K562 (cell line): ENCODE measurements at regions not wholly inside any gene's neighbourhood (a gene's known extent, or its start where the extent isn't known, plus 50 kb on each side); places are given as distances from the start of the nearest gene placed in this dataset.

ENCODE experiments used
- ATAC-seq: fragments of 200-7000 bp; cut with Tn5 transposase; 3 replicates; pipeline ENCODE4 v1.9.1; 2020; ENCODE audit warnings: moderate library complexity
- BruUV-seq: library from RNA; stranded (reverse); fragments of 400-500 nt; replicated peaks from 2 replicates; lab custom pipeline; 2021; lab: Mats Ljungman, UMichigan
- CTCF ChIA-PET: fragments of 300-600 bp; formaldehyde crosslinking; extraction: SDS; loops from one replicate; lab custom pipeline; 2021; ENCODE audit warnings: low intra/inter-chr PET ratio; lab: Yijun Ruan, JAX
- POLR2A ChIA-PET: fragments of 300-600, 350-650 bp; sonication (Branson Sonifier 250); formaldehyde crosslinking; extraction: SDS; loops from one replicate; lab custom pipeline; 2021; ENCODE audit warnings: antibody characterized with exemption, inconsistent platforms; lab: Yijun Ruan, JAX
- DNase-seq, 4 experiments: peaks; one replicate each; pipeline versions ENCODE4 v3.0.0 to v3.0.0-alpha.2; 2011 to 2018; ENCODE audit warnings: low spot score in 3 of 4, mixed read lengths in 3 of 4; ENCODE audit errors: extremely low read depth in 1 of 4
- FAIRE-seq: peaks from 2 replicates; lab custom pipeline; 2011; peaks lifted over from hg19 to GRCh38; lab: Jason Lieb, UNC
- H2AFZ ChIP-seq: 2 replicates; pipeline ENCODE4 v1.6.0; 2011; ENCODE audit warnings: low read depth, low read length, control low read depth, inconsistent platforms
- H3K27ac ChIP-seq: fragments of 200-600 bp; 3 replicates; pipeline ENCODE4 v1.8.0; 2011; ENCODE audit warnings: low read depth, mild to moderate bottlenecking, control low read depth, inconsistent platforms, low read length, moderate library complexity, mixed read lengths; ENCODE audit errors: extremely low read depth
- H3K27me3 ChIP-seq, 2 experiments: fragments of 300-600 bp in 1 of 2; 2 replicates in 1 of 2; 3 replicates in 1 of 2; pipeline versions ENCODE4 v1.6.0 to v1.8.0; 2011; ENCODE audit warnings: inconsistent platforms in 2 of 2, low read length in 2 of 2, mild to moderate bottlenecking in 1 of 2, mixed read lengths in 1 of 2, moderate library complexity in 1 of 2; ENCODE audit not compliant: control insufficient read depth in 2 of 2, insufficient read depth in 2 of 2
- H3K36me3 ChIP-seq: fragments of 300-600 bp; 3 replicates; pipeline ENCODE4 v1.8.0; 2011; ENCODE audit warnings: mild to moderate bottlenecking, low read length, inconsistent platforms; ENCODE audit not compliant: control insufficient read depth, insufficient read depth
- H3K4me1 ChIP-seq, 2 experiments: fragments of 200-600 bp in 1 of 2; replicated peaks in 1 of 2; 2 replicates in 1 of 2; 3 replicates in 1 of 2; pipeline versions ENCODE4 v1.5.1 to v1.8.0; 2011; ENCODE audit warnings: inconsistent platforms in 2 of 2, low read length in 2 of 2, mild to moderate bottlenecking in 1 of 2, mixed read lengths in 1 of 2, moderate library complexity in 1 of 2; ENCODE audit not compliant: control insufficient read depth in 2 of 2, insufficient read depth in 2 of 2
- H3K4me2 ChIP-seq: 2 replicates; pipeline ENCODE4 v1.6.1; 2011; ENCODE audit warnings: low read length, control low read depth, inconsistent platforms, mixed read lengths; ENCODE audit not compliant: insufficient read depth
- H3K4me3 ChIP-seq: fragments of 200-600 bp; sonication (generic), shearing (Covaris generic); 2 replicates; pipeline ENCODE4 v1.5.1; 2016; ENCODE audit warnings: control low read depth, inconsistent platforms
- H3K79me2 ChIP-seq: fragments of 200-600 bp; 3 replicates; pipeline ENCODE4 v1.8.0; 2011; ENCODE audit warnings: low read length, inconsistent platforms; ENCODE audit not compliant: control insufficient read depth, insufficient read depth
- H3K9ac ChIP-seq, 2 experiments: 2 replicates each; pipeline versions ENCODE4 v1.6.0 to v1.6.1; 2011; ENCODE audit warnings: low read depth in 2 of 2, low read length in 2 of 2, control low read depth in 1 of 2, inconsistent platforms in 1 of 2, mild to moderate bottlenecking in 1 of 2, mixed read lengths in 1 of 2; ENCODE audit not compliant: insufficient read depth in 1 of 2
- H3K9me1 ChIP-seq: one replicate; pipeline ENCODE4 v1.6.0; 2011; ENCODE audit warnings: inconsistent platforms, mild to moderate bottlenecking, low read length, moderate library complexity; ENCODE audit not compliant: control insufficient read depth, insufficient read depth
- H3K9me3 ChIP-seq: replicated peaks from 2 replicates; pipeline ENCODE4 v1.5.1; 2011; ENCODE audit warnings: low read depth, low read length, inconsistent platforms; ENCODE audit not compliant: control insufficient read depth, insufficient read depth
- H4K20me1 ChIP-seq: replicated peaks from 2 replicates; pipeline ENCODE4 v1.6.1; 2011; ENCODE audit warnings: low read length, inconsistent platforms, mixed read lengths; ENCODE audit not compliant: control insufficient read depth, insufficient read depth
- BHLHE40 ChIP-seq: IDR thresholded peaks from 2 replicates; pipeline ENCODE4 v1.6.1; 2011; ENCODE audit warnings: low read length, improper control_type of control experiment
- ZBTB9 ChIP-seq: fragments of 450-650 bp; formaldehyde crosslinking; IDR thresholded peaks from 2 replicates; pipeline ENCODE4 v1.4.0; 2020; ENCODE audit warnings: mild to moderate bottlenecking, moderate library complexity
- WGBS: fragments of 100-300 bp; shearing (Covaris generic); methylation state at CpG from one replicate; pipeline ENCODE4 v1.1.6; 2016; ENCODE audit warnings: low coverage, mixed read lengths; ENCODE audit not compliant: insufficient coverage; ENCODE audit errors: missing lambda C conversion rate; 5-methylcytosine and 5-hydroxymethylcytosine counted together
- in situ Hi-C: fragments of 300-500 bp; cut with MboI; formaldehyde crosslinking; loops from 4 replicates; pipeline ENCODE4 v1.15.0; 2018; ENCODE audit warnings: inconsistent platforms, mixed read lengths
- intact Hi-C: fragments of 100-400 bp; cut with micrococcal nuclease; formaldehyde crosslinking; loops from 2 replicates; pipeline ENCODE4 v1.14.2; 2022

- TF ChIP-seq ZBTB9 (CRISPR knock-in tag): no peak
- TF ChIP-seq, all 486 proteins: peak for 0
These were observed 258.6 kb downstream of the STIM2 start (continued) for GRCh38 chr4:27119239-27119638.

GRCh38 chr4:27121830-27122229 lies 261.2 kb downstream of the STIM2 start:
- 0% methylated on average over 5 of the region's 5 CpGs for WGBS
- CTCF ChIA-PET: no interaction called here

More at GRCh38 chr4:27121830-27122229, 261.2 kb downstream of the STIM2 start:
- H3K9ac ChIP-seq: no peak overlapping the region
- no peaks in the 10 kb centered on the region for H3K4me1 ChIP-seq
- FAIRE-seq (no peak), ATAC-seq (no peak), DNase-seq (no peak)
- H3K9me1 ChIP-seq: no peaks in the 10 kb centered on the region
- no peak for TF ChIP-seq BHLHE40
- intact Hi-C loops (no loop called here), in situ Hi-C loops (no loop called here)
- H3K36me3 ChIP-seq: no peaks in the 10 kb centered on the region
- no peaks in the 10 kb centered on the region for H3K9me3 ChIP-seq
- no TSS peak for BruUV-seq
- H3K4me3 ChIP-seq: no peak overlapping the region
- POLR2A ChIA-PET: no interaction called here
- no peaks in the 10 kb centered on the region for H3K27me3 ChIP-seq
- no peaks in the 10 kb centered on the region for H3K79me2 ChIP-seq
- no peaks in the 10 kb centered on the region for H4K20me1 ChIP-seq
- no peak overlapping the region for H2AFZ ChIP-seq
- no peak overlapping the region for H3K27ac ChIP-seq
- no peak overlapping the region for H3K4me2 ChIP-seq
